Esophagus mucosa (tissue), 1 donor: ENCODE measurements at regions not wholly inside any gene's neighbourhood (a gene's known extent, or its start where the extent isn't known, plus 50 kb on each side); places are given as distances from the start of the nearest gene placed in this dataset.

ENCODE experiments used
- ATAC-seq: fragments of 200-7000 bp; cut with Tn5 transposase; one replicate; pipeline ENCODE4 v1.9.1; 2020
- donor health status: DM: yes; HTN: yes; CAD: no.

GRCh38 chr18:25962919-25963318 is 127.5 kb downstream of the SS18 start:
- ATAC-seq, result no peak

GRCh38 chr18:25962176-25962575 is 128.2 kb downstream of the SS18 start:
- no peak for ATAC-seq

GRCh38 chr18:25957017-25957416 is 133.4 kb downstream of the SS18 start:
- no peak for ATAC-seq

- no peak for ATAC-seq
These were observed 137.3 kb downstream of the SS18 start for GRCh38 chr18:25953111-25953510.

- no peak for ATAC-seq
These were observed 140.1 kb downstream of the SS18 start for GRCh38 chr18:25950321-25950720.

GRCh38 chr18:25946540-25946939 is 143.9 kb downstream of the SS18 start:
- ATAC-seq, result no peak

- peak; percentile 63 for ATAC-seq
These were observed 155.1 kb downstream of the SS18 start for GRCh38 chr18:25935356-25935755.

- no peak for ATAC-seq
These were observed 159.3 kb downstream of the SS18 start for GRCh38 chr18:25931126-25931525.

GRCh38 chr18:25929787-25930186 is 160.6 kb downstream of the SS18 start:
- ATAC-seq, result no peak

- ATAC-seq, result no peak
These were observed 162.6 kb downstream of the SS18 start for GRCh38 chr18:25927830-25928229.

GRCh38 chr18:25923193-25923592 is 167.2 kb downstream of the SS18 start:
- ATAC-seq, result no peak

GRCh38 chr18:25921677-25922421 is 168.6 kb downstream of the SS18 start:
- no peak for ATAC-seq

GRCh38 chr18:25915907-25916306 is 174.5 kb downstream of the SS18 start:
- ATAC-seq, result no peak

- no peak for ATAC-seq
These were observed 191.4 kb downstream of the SS18 start for GRCh38 chr18:25898965-25899364.

- ATAC-seq, result no peak
These were observed 193.5 kb downstream of the SS18 start for GRCh38 chr18:25896956-25897355.

GRCh38 chr18:25896178-25896780 is 194.1 kb downstream of the SS18 start:
- ATAC-seq, result peak; percentile 64

- ATAC-seq, result no peak
These were observed 194.9 kb downstream of the SS18 start for GRCh38 chr18:25895518-25895917.

GRCh38 chr18:25886283-25886682 is 204.1 kb downstream of the SS18 start:
- no peak for ATAC-seq

GRCh38 chr18:25883091-25883490 is 207.3 kb downstream of the SS18 start:
- no peak for ATAC-seq

GRCh38 chr18:25881149-25881548 is 209.3 kb downstream of the SS18 start:
- no peak for ATAC-seq

GRCh38 chr18:25880441-25880840 is 210.0 kb downstream of the SS18 start:
- no peak for ATAC-seq

- ATAC-seq, result no peak
These were observed 214.0 kb downstream of the SS18 start for GRCh38 chr18:25876330-25876948.

GRCh38 chr18:25875551-25876240 is 214.7 kb downstream of the SS18 start:
- ATAC-seq, result no peak
